HG03342 (cell line): ENCODE measurements at regions not wholly inside any gene's neighbourhood (a gene's known extent, or its start where the extent isn't known, plus 50 kb on each side); places are given as distances from the start of the nearest gene placed in this dataset.

Experiments used
- ATAC-seq: cut with Tn5 transposase; IDR thresholded peaks from one replicate; pipeline ENCODE4 v1.9.1; 2021; ENCODE audit warnings: mild to moderate bottlenecking, moderate library complexity; ENCODE audit not compliant: unreplicated experiment

- ATAC-seq, result no peak
Observed at GRCh38 chr4:33149658-33150524, 2429.7 kb downstream of the PCDH7 start.

- ATAC-seq, result no peak
Observed at GRCh38 chr4:33150525-33150910, 2430.3 kb downstream of the PCDH7 start.

- peak; percentile 68 for ATAC-seq
Observed at GRCh38 chr4:33160126-33160525, 2440.0 kb downstream of the PCDH7 start.

DNA sequence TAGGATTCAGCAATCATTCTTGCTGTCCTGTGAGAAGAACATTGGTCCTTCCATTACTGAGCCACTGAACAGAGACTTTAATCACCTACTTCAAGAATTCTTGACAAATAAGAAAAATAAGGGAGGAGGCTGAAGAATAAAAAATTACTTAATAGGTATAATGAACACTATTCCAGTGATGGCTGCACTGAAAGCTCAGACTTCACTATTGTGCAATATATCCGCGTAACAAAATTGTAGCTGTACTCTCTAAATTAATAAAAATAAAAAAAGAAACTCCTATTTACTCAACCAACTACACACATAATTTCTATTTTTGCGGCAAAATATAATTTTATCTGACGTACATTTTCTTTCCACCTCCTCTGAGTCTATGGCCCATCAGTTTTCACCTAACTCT lies 2441.0 kb downstream of the PCDH7 start:
- ATAC-seq, result no peak

- no peak for ATAC-seq
Observed at GRCh38 chr4:33162122-33162521, 2442.0 kb downstream of the PCDH7 start.

GRCh38 chr4:33171873-33172525 lies 2451.8 kb downstream of the PCDH7 start:
- ATAC-seq, result no peak

GRCh38 chr4:33176566-33176965 lies 2456.4 kb downstream of the PCDH7 start:
- no peak for ATAC-seq

- ATAC-seq, result peak; percentile 93
Observed at GRCh38 chr4:33184657-33185290, 2464.6 kb downstream of the PCDH7 start.

DNA sequence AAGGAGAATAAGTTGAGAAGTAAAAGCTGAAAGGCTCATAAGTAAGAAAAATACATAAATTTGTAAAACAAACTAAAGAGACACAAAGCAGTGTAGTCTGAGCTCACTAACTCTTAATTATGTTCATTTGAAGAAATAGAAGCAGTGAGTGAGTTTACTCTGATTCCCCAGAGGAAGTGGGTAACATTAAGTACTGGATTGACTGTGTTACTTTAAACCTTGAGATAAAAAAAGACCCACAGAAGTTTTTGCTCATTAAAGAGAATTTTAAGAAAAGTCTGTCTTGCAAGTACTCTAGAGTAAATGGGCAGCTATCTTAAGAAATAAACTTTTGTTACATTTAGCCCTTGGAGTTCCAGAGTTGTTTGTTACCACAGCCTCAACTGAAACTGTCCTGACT lies 2466.9 kb downstream of the PCDH7 start:
- ATAC-seq, result no peak

DNA sequence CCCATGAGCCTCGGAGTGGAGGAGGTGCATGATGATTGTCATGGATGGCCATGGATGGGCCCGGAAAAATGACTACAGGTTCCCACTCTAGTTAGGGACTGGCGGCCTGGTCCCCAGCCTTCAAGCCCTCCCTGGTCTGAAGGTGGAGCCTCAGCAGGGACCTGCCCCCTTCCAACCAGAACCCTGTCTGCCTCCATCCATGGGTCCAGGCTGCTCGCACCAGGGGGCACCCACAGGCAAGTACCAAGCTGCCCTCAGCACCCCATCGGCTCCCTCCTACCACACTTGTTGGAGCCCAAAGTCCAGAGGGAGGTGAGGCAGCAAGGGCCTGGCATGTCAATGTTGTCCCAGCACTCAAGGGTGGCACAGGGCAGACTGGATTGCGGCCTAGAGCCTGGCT lies 2468.6 kb downstream of the PCDH7 start:
- no peak for ATAC-seq

- no peak for ATAC-seq
Observed at GRCh38 chr4:33189169-33189568, 2469.0 kb downstream of the PCDH7 start.

GRCh38 chr4:33193109-33193508 lies 2472.9 kb downstream of the PCDH7 start:
- no peak for ATAC-seq

DNA sequence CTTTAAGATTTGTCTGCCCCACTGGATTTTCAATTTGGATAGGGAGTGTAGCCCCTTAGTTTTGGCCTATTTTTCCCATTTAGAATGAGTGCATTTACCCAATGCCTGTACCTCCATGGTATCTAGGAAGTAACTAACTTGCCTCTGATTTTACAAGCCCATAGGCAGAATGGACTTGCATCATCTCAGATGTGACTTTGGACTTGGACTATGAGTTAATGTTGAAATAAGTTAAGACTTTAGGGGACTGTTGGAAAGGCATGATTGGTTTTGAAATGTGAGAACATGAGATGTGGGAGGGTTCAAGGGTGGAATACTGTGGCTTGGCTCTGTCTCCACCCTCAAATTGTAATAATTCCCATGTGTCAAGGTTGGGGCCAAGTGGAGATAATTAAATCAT lies 2480.2 kb downstream of the PCDH7 start:
- ATAC-seq, result no peak

DNA sequence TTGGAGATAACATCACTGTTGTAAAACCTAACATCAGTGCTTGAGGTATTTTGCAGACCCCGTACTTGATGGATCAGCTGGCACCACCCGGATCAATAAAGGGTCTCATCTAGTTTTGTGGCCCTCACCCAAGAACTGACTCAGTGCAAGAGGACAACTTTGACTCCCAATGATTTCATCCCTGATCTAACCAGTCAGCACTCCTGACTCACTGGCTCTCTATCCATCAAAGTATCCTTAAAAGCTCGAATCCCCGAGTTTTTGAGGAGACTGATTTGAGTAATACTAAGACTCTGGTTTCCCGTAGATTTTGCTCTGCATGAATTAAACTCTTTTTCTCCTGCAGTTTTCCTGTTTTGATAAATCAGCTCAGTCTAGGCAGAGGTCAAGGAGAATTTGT lies 2498.1 kb downstream of the PCDH7 start:
- no peak for ATAC-seq

GRCh38 chr4:33226133-33226532 lies 2506.0 kb downstream of the PCDH7 start:
- ATAC-seq, result peak; percentile 92

DNA sequence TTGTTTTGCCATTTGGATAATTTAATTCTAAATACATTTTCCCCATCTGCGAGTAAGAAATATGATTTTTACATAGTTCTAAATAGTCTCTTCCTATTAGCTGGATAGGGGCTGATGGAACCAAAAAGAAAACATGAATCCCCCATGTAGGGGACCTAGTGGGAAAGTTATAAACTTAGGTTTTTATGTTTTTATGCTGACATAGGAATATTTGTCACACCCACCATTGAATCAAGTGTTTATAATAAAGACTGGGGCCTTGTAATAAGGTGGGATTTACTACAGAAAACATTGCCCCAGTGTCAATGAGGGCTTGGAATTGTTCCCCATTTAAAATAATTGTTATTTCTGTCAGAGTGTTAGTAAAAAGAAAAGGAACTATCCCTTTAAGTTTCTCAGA lies 2506.6 kb downstream of the PCDH7 start:
- no peak for ATAC-seq

- no peak for ATAC-seq
Observed at GRCh38 chr4:33255094-33255493, 2534.9 kb downstream of the PCDH7 start.

DNA sequence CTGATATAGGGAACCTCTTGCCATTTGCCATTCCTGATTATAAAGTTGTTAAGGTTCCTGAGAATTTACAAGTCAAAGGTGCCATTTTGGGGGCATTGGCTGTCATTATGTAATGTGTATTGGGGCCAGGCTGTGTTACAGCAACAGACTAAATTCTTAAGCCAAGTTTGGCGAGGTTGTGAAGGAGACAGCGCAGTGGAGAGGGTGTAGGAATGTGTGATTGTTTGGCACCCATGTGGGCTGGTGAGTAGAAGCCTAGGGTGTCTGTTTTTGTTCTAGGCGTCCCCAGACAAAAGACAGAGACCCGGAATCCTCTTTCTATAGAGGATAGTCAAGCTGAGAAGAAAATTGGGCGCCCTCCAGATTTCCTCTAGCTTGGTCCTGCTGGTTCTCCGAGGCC lies 2535.3 kb downstream of the PCDH7 start:
- no peak for ATAC-seq

- no peak for ATAC-seq
Observed at GRCh38 chr4:33262824-33263223, 2542.7 kb downstream of the PCDH7 start.

DNA sequence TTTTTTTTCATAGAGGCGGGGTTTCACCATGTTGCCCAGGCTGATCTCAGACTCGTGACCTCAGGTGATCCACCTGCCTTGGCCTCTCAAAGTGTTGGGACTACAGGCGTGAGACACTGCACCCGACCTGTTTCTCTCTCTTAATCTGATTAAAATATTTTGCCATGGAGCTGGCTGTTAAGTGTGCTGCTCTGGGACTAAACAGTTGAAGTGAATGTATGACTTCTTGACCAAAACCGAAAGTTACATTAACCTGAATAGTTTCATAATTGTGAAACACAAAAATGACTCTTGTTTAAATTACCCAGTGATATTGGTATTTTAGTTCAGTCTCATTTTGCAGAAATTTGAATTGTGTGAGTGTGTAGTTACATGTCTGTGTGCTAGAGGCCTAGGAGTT lies 2548.6 kb downstream of the PCDH7 start:
- no peak for ATAC-seq

- ATAC-seq, result no peak
Observed at GRCh38 chr4:33270403-33270802, 2550.2 kb downstream of the PCDH7 start.

DNA sequence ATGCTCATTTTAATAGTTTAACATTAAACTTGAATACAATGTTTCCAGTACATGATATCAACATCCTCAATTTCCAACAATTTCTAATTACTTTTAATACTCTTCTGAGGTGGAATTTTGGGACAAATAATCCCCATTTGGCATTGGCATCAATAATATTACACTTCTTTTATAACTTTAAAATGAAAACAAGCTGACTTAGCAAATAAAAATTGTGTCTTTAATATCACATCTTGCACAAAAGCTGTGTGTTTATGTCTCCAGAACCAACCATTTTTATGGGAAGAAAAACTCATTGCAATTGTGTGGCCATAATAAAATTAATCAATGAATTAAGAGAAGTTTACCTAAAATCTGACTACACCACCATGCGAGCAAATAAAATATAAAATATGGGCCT lies 2552.6 kb downstream of the PCDH7 start:
- no peak for ATAC-seq
